ENCODE measurements at regions not wholly inside any gene's neighbourhood (a gene's known extent, or its start where the extent isn't known, plus 50 kb on each side); places are given as distances from the start of the nearest gene placed in this dataset.
A peak's percentile ranks its signal among the peaks of the same experiment; 100 is the strongest.

DNA sequence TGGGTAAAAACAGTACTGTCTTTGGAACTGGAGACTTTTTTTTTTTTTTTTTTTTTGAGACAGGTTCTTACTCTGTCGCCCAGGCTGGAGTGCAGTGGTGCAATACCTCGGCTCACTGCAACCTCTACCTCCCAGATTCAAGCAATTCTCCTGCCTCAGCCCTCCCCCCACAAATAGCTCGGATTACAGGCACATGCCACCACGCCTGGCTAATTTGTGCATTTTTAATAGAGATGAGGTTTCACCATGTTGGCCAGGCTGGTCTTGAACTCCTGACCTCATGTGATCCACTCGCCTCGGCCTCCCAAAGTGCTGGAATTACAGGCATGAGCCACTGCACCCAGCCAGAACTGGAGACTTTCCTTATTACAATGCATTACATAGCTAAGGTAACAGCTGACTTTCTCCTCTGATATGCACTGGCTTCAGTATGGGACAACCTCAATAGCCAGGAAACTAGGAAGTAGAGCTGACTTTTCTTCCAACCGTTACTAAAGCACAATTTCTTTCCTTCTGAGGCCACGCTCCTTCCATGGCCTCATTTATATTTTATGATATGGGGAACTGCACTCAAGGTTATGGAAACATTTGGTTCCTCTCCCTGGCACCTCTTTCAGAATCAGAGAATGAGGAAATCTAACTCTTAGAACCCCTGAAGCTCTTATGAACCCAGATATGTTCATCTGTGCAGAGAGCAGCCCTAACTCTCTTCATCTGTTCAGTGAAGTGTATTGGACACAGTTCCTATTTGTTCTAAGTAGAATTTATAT, 53.5 kb upstream of the FAM9B start:
- H3K4me3 ChIP-seq (ENCODE audit: low read depth, low read length) = no peak overlapping the region
- peak; percentile 11 for DNase-seq (ENCODE audit: low read depth)
- TF ChIP-seq, protein P1, sequence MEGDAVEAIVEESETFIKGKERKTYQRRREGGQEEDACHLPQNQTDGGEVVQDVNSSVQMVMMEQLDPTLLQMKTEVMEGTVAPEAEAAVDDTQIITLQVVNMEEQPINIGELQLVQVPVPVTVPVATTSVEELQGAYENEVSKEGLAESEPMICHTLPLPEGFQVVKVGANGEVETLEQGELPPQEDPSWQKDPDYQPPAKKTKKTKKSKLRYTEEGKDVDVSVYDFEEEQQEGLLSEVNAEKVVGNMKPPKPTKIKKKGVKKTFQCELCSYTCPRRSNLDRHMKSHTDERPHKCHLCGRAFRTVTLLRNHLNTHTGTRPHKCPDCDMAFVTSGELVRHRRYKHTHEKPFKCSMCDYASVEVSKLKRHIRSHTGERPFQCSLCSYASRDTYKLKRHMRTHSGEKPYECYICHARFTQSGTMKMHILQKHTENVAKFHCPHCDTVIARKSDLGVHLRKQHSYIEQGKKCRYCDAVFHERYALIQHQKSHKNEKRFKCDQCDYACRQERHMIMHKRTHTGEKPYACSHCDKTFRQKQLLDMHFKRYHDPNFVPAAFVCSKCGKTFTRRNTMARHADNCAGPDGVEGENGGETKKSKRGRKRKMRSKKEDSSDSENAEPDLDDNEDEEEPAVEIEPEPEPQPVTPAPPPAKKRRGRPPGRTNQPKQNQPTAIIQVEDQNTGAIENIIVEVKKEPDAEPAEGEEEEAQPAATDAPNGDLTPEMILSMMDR (conservative IDR thresholded peaks at IDR 0.05; ENCODE audit: low read depth, low read length) = no peak

DNA sequence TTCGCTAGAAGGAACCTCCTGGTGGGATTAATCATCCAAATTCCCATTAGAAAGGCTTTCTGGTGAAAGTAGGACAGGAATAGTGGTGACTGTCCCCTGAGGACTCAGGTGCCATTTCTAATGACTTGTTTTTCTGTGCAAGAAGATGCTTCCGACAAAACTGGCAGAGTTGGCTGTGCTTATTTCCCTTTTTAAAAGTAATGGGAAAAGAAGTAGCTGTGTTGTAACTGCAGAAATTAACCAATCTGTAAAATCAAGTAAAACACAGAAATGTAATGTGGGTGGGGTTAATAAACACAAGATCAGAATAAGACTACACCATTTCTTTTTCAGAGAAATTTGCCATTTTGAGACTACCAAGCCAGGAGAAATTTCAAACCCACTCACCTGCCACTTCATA, 55.0 kb upstream of the FAM9B start:
- no peak for DNase-seq (ENCODE audit: low read depth)
- no peak overlapping the region for H3K4me3 ChIP-seq (ENCODE audit: low read depth, low read length)
- TF ChIP-seq, protein P1 (conservative IDR thresholded peaks at IDR 0.05; ENCODE audit: low read depth, low read length) = no peak

DNA sequence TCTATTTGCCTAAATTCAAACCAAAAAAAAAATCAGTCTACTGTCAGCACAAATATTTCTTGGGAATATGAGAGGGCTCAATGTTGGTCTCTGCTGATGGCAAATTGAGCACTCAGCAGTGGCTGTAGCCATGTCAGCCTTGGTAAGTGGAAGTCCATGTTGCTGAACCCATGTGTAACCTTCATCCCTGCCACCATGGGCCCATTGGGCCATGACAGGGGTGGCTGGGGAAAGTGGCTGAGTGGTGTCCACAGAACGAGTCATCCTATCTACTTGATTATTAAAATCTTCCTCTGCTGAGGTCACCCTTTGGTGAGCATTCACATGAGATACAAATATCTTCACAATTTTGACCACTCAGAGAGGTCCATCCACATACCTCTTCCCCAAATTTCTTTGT, 56.8 kb upstream of the FAM9B start:
- TF ChIP-seq, protein P1 (conservative IDR thresholded peaks at IDR 0.05; ENCODE audit: low read depth, low read length) = no peak
- no peak for DNase-seq (ENCODE audit: low read depth)
- no peak overlapping the region for H3K4me3 ChIP-seq (ENCODE audit: low read depth, low read length)

DNA sequence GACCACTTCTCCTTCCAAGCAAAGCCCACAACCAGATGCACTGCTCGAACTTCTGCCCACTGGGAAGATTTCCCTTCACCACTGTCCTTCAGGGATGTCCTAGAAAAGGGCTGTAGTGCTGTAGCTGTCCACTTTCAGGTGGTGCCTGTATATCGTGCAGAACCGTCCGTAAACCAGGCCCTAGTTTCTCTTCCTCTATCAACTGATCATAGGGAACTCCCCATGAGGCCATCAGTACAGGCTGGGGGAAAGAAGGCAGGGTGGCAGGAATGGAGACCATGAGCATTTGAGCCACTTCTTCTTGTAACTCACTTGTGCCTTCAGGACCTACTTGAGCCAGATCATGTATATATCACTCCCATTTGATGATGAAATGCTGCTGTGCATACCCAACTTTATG, 57.3 kb upstream of the FAM9B start:
- H3K4me3 ChIP-seq (ENCODE audit: low read depth, low read length) = no peak overlapping the region
- no peak for DNase-seq (ENCODE audit: low read depth)
- TF ChIP-seq, protein P1 (conservative IDR thresholded peaks at IDR 0.05; ENCODE audit: low read depth, low read length) = no peak

DNA sequence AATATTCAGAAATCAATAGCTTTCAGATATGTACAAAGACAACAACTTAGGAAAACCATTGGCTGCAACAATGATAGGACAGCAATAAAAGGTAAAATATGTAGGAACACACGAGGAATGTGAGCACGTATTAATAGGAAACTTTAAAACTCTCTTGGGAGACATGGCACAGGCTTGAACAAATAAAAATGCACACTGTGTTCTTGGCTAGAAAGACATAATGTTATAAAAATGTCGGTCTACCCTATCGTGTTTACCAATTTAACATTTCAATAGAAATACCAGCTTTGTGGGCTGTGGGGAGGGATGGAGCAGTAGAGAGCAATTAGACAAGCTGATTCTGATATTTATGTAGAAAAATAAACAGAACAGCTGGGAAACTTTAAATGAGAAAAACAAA, 69.0 kb upstream of the FAM9B start:
- no peak for DNase-seq (ENCODE audit: low read depth)
- TF ChIP-seq, protein P1 (conservative IDR thresholded peaks at IDR 0.05; ENCODE audit: low read depth, low read length) = no peak
- H3K4me3 ChIP-seq (ENCODE audit: low read depth, low read length) = no peak overlapping the region

DNA sequence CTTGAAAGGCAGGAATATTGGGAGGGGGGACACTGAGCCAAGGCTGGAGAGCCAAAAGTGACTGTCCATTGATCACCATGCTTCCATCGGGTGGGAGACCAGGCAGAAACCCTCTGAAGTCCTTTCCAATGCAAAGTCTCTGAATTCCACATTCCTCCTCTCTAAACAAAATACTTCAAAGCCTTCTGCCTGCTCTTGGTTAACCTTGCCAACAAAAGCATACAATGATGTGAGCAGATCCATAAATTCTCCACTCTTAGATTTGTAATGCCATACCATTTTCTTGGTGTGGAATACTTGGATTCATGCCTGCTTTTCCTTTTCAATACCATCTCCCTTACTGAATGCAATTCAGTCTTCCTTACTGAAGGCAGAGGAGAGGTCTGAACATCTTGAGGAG, 74.1 kb upstream of the FAM9B start:
- DNase-seq (ENCODE audit: low read depth) = no peak
- no peak overlapping the region for H3K4me3 ChIP-seq (ENCODE audit: low read depth, low read length)
- TF ChIP-seq, protein P1 (conservative IDR thresholded peaks at IDR 0.05; ENCODE audit: low read depth, low read length) = no peak

DNA sequence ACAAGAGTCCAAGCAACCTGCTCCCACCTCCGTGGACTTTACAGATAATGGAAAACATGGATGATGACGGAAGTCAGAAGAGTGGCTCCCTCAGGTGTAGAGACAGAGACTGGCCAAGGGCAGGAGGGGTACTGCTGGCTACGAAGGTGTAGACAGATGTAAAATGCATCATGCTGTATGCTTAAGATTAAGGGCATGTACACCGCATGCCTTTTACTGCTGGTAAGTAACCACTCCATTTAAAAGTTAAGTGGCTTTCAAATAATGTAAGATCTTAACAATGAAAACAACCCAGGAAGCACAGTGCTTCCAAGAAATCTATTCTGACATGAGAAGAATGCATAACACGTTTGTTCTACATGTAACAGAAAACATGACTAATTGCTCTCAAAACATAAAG, 76.9 kb upstream of the FAM9B start:
- TF ChIP-seq, protein P1 (conservative IDR thresholded peaks at IDR 0.05; ENCODE audit: low read depth, low read length) = no peak

More for the DNA sequence above, 76.9 kb upstream of the FAM9B start:
- no peak overlapping the region for H3K4me3 ChIP-seq (ENCODE audit: low read depth, low read length)
- no peak for DNase-seq (ENCODE audit: low read depth)

All from choroid plexus epithelial cell (primary cell).